G401.6 (cell line): ENCODE measurements at regions not wholly inside any gene's neighbourhood (a gene's known extent, or its start where the extent isn't known, plus 50 kb on each side); places are given as distances from the start of the nearest gene placed in this dataset.
"Not testable (repeated sequence)": the region's sequence is repeated elsewhere in the genome, so short reads cannot be mapped to it uniquely, and the experiment has no call there.

Experiments
- FAIRE-seq: peaks from 2 replicates; lab custom pipeline; 2012; peaks lifted over from hg19 to GRCh38; lab: Jason Lieb, UNC

DNA sequence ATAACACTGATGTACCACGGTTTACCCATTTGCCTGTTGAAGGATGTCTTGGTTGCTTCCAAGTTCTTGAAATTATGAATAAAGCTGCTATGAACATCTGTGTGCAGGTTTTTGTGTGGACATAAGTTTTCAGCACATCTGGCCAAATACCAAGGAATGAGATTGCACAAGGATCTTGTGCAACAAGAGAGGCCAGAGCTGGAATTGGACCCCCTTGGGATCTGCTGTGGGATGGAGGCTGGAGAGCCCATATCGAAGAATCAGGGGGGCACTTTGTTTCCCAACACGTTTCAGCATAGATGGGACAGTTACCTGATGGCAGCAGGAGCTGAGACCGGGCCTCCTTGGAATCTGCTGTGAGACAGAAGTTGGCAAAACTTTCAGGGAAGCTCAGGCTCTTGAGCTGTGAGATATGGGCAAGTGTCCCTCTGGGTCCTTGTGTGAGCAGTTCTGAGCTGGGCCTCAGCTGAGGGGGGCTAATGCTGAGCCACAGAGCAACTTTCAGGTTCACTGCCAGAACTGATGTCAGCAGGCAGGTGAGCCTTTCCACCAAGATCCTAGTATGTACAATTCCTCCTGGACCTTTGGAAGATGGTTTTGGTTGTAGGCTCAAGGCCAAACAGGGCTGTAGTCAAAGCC lies 115.2 kb upstream of the RAB18 start:
- no peak for FAIRE-seq

DNA sequence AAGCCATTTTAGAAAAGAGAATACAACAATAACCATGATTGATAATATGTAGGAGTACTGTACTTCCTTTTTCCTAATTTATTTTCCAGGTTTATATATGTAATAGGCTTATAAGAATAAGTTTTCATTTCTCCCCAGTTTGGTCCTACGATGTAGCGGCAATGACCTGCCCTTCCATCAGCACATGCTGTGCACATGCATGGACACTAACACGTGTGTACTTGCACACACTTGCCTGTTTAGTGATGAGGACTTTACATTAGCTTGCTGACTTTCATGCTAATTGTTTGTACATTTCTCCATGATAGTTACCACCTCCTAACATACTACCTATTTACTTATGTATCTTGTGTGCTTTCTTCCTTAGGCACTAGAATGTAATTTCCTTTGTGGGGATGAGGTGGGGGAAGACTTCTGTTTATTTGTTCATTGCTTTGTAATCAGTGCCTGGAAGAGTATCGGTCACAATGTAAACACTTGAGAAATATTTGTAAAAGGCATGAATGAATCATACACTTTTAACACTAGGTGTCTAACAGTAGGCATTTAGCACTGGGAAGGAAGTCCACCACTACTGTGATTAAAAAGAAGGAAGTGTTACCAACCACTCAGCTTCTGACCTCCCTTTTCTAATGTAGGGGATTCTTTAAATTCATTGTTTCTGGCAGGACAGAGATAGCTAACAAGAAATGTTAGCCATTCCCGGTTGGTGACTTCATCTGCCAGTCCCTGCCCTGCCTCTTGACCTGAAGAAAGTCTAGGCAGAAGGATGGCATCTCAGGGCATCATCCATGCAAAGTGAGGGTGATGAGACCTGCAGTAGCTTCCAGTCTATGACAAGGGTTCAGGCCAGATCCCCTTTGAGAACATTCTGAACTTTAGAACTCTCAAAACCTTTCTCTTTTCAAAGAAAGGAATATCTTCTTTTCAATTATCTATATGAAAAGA lies 120.2 kb upstream of the RAB18 start:
- no peak for FAIRE-seq

DNA sequence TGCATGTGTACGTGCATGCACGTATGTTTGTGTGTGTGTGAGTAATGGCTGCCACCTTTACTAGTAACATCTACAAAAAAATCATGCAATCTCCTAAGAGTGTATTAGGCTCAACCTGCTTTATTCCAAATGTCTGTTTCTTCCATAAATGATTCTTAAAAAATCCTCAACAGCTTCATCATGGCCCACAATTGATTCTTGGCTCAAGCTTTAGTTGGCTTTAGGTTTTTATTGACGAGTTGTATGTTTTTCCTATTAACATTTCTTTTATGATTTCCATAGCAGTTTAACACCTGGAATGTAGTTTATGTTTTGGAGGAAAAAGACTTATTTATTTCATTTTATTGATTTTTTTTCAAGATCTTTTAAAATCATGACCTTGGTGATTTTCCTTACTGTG lies 121.9 kb upstream of the RAB18 start:
- no peak for FAIRE-seq

DNA sequence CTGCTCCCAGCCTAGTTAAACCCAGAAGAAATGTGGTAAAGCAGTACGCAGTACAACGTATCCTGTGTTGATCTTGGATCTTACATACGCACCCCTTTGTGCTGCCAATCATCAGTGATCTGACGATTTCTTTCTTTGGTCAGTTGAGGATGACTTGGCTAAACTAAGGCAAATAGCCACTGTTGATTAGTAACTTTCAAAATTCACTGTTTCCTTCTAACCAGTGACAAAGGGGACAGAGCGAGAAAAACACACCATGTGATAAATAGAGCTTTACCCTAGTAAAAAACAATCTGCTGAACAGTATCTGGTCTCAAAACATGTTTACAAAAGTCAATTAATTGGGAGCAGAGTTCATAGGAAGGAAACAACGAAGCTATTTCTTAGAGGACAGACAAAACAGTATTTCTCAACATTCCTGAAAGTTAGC lies 123.2 kb upstream of the RAB18 start:
- no peak for FAIRE-seq

DNA sequence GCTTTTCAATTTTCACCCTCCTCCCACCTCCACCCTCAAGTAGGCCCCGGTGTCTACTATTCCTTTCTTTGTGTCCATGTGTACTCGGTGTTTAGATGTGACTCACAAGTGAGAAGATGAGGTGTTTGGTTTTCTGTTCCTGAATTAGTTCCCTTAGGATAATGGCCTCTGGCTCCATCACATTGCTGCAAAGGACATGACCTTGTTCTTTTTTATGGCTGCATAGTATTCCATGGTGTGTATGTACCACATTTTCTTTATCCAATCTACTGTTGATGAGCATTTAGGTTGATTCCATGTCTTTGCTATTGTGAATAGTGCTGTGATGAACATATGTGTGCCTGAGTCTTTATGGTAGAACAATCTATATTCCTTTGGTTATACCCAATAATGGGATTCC lies 125.1 kb upstream of the RAB18 start:
- not testable (repeated sequence) for FAIRE-seq

DNA sequence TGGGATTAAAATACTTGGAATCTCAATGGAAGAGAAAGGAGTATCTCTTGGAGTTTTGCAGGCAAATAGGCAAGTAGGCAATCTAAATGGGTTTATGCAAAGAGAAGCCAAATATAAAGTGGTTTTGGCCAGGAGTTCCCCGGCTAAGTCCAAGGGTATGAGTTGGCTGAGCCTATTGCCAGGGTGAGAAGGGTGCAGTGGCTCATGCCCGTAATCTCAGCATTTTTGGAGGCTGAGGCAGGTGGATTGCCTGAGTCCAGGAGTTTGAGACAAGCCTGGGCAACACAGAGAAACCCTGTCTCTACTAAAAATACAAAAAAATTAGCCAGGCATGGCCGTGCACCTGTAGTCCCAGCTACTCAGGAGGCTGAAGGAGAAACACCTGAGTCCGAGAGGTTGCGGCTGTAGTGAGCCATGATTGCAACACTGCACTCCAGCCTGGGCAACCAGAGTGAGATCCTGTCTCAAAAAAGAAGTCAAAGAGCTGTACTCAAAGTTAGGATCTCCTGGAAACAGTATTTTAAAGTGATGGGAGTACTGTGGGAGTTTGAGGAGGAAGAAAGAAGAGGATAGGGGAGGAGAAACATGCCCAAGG lies 130.4 kb upstream of the RAB18 start:
- FAIRE-seq, result no peak

DNA sequence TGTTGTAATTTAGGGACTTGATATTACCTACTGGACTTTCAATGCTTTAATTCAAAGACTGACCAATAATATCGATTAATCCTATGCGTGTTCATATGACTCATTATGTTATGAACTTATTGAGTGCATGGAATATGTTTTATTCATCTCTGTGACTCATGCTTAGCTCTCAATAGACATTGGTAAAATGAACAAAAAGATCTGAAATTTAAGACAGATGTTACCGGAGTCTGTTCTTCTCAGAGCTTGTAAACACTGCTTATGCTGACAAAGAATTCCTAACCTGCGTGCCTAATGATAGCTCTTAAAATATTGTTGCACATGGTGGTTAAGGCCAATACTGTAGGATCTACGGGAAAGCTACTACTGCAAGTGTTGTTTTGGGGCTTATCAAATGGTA lies 131.5 kb upstream of the ACBD5 start:
- no peak for FAIRE-seq

DNA sequence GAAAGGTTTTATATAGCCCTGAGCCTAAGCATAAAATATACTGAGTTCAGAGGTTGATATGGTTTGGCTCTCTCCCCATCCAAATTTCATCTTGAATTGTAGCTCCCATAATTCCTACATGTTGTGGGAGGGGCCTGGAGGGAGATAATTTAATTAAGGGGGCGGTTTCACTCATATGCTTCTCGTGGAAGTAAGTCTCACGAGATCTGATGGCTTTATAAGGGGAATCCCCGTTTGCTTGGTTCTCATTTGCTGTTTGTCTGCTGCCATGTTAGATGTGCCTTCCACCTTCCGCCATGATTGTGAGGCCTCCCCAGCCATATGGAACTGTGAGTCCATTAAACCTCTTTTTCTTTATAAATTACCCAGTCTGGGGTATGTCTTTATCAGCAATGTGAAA lies 130.8 kb upstream of the ACBD5 start:
- not testable (repeated sequence) for FAIRE-seq

DNA sequence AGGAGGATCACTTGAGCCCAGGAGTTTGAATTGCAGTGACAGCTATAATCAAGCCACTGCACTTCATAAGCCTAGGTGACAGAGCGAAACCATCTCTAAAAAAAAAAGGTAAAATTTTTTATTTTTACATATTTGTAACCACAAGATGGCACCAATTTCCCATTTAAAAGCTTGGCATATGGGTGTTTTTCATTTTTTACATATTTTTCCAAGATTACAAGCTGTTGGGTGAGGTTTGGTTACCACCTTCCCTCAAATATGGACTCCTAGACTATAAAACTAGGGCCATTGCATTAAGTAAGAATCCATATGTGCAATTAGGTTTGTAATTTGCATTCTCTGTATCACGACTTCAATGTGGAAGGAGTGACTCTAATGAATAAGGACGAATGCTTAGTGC lies 129.3 kb upstream of the ACBD5 start:
- peak; percentile 11 for FAIRE-seq

DNA sequence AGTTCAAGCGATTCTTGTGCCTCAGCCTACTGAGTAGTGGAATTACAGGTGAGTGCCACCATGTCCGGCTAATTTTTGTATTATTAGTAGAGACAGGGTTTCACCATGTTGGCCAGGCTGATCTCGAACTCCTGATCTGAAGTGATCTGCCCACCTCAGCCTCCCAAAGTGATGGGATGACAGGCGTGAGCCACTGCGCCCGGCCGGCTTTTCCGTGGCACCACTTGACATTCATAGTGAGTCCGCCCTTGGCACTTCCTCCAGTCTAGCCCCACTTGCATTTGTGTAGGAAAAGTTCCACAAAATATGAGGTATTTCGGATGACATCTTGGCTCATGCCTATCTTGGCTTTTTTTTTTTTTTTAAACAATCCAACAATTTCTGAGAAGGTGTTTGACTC lies 128.1 kb upstream of the ACBD5 start:
- no peak for FAIRE-seq

DNA sequence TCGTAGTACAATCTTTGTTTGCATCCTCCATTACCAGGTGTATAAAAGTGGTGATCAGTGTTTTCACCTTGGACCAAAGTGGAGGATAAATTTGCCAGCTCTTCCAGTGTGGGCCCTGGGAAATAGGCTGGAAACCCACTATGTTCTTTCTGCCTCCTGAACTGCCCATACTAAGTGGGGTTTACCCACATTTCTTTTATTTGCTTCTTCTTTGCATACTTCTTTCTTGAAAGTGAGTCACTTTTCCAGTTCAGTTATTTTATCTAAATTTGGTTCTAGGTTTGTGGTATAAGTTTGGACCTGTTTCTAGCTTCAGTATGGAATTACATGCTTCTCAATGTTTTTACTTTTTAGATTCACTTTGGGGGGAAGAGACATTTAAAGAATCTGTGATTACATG lies 126.2 kb upstream of the ACBD5 start:
- FAIRE-seq, result no peak

DNA sequence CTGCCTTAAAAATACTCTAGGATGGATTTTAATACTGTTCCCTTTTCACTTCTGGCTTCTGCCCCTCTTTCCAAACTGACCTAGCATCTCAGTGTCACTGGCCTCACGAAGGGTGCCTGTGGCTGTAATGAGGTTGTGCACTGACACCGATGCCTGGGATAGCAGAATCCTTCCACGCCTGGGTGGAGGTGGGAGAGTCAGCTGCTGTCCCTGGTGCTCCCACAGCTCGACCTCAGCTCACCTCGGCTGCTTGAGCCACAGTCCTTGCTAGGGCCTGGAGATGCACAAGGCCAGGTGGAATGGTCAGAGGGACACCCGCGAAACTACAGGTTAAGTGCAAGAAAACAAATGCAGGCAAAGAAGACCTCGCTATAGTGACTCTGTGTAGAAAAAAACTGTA lies 123.4 kb upstream of the ACBD5 start:
- FAIRE-seq, result no peak

DNA sequence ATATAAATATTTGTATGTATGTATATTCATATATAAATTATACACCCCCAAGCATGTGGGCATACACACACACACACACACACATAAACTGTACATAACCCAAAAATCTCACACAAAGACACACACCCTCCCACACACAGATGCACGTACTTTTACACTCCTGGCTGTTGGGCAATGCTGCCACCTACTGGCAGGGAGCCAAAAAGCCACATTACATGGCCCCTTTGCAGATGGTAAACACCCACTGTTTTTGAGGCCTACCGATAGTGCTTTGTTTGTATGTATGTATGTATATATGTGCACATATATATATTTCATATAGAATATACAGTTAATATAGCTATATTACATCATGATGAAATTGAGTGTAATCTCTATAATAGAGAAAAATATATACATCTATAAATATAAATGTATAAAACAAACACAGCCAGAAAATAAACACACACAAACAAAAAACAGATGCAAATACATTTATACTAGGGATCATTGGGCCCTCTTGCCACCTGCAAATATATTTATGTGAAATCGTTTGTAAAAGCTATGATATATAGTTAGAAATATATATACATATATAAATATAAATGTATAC lies 120.1 kb upstream of the ACBD5 start:
- peak; percentile 88 for FAIRE-seq

DNA sequence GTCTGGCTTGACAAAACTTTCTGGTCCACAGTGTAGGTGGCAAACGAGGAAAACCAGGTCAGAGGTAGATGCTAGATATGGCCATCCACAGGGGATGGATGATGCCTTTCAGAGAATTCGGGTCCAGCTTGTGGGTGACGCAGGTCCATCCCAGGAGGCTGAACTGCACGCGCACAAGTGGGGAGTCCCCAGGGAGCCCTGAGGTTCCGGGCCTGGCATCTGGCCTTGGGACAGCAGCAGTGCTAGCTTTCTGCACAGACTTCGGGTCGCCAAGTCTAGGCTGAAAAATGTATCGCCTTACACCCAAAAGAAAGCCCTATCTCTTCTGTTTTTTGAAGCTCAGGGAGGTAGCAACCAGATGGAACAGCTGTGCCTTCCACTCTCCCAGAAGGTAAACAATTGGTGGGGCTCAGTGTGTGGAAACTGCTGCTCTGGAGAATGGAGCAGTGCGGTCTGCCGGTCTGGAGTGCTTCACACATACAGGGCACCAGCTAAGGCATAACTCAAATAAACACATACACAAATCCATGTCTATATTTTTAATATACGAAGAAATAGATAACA lies 119.3 kb upstream of the ACBD5 start:
- no peak for FAIRE-seq

DNA sequence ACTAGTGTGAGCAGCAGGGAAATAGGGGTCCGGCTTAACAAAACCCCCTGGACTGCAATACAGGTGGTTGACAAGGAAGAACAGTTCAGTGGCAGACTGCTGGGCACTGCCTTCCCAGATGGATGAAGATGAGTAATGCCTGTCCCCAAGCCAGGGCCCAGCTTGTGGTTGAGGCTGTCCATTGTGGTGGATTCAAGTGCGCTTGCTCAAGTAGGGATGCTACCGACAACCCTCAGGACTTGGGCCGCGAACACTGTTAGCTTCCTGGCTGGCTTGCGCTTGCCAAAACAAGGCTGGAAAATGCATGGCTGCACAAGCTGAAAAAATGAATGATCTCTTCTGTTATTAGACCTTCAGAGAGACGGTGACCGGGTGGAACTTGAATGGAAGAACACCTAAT lies 116.1 kb upstream of the ACBD5 start:
- FAIRE-seq, result no peak

DNA sequence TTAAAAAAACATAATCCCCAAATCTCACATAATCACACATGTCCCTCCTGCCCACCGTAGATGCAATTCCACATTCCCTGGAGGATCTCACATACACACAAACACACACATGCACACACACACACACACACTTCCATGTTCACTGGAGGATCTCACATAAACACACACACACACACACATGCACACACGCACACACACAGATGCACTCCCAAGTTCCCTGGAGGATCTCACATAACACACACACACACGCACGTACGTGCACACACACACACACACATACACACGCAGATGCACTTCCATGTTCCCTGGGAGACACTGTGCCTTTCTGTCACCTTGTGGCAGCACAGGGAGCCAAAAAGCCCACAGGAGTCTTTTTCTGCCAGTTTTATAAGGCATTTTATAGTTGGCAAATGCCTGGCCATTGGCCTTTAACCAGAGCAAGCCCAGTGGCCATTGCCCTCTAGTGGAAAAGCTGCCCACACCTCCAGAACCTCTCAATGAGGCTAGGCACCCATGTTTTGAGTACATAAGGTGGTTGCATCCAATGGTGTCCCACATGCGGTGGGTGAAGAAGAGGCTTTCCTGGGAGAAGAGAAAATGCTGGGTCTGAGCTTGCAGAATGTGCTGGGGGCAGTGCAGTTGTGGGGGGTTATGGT lies 115.4 kb upstream of the ACBD5 start:
- FAIRE-seq, result no peak

DNA sequence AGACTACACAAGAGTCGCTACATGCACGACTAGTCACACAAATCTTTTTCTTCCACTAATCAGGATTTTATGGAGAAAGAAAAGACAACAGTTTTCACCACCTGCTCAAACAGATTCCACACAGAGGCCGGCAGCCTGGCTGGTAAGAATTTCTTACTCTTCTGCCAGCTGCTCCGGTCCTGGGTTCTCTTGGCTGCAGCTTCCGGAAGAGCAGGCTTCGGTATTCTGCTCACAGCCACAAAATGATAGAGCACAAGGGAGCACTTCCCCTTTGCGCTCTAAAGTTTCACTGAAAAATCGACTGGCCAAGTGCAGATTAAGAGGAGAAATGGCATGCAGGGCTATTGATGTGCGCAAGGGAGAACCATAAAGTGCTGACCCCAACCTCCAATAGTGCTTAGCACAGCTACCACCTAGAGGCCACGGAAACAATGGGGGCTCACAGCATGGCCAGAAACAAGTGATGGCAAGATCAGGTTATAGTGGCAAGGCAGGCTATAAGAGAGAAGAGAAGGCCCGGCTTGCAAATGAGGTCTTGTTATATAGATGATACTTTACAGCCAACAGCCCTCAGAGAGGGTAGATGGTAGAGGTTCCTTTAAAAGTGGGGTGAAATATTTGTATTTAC lies 114.2 kb upstream of the ACBD5 start:
- not testable (repeated sequence) for FAIRE-seq

DNA sequence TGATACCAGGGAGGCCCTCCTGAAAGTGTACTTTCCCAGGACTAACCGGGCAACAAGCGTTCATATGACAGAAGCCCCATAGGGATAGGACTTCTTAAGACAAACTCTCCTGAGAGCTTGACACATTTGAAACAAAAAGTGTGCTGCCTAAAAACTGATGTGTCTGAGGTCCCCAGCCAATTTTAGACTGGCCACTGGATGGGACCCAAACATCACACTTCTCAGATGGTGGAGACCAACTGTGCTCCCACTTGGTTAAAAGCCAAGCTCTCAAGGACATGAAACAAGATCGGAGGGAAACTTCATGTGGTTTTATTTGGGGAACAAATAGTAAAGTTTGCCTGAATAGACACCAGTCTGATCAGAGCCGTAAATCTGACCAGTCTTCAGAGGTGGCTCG lies 113.5 kb upstream of the ACBD5 start:
- not testable (repeated sequence) for FAIRE-seq

DNA sequence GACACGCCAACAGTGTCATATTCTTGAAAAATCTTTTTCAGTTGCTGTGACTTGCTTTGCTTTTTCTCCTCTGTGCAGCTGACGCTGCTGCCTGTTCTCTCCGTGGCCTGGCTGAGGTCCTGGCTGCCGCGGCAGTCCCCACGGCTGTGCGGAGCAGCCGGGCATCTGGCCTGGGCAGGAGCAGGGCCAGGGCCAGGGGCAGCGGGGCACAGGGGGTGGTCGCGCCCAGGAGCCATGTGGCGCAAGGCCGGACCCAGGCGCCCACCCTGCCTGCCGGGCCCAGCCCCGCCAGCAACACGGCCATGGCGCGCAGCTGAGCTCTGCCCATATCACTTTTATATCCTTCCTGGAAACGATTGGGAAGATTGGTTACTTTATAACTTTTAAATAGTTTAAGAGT lies 109.4 kb upstream of the ACBD5 start:
- FAIRE-seq, result no peak

DNA sequence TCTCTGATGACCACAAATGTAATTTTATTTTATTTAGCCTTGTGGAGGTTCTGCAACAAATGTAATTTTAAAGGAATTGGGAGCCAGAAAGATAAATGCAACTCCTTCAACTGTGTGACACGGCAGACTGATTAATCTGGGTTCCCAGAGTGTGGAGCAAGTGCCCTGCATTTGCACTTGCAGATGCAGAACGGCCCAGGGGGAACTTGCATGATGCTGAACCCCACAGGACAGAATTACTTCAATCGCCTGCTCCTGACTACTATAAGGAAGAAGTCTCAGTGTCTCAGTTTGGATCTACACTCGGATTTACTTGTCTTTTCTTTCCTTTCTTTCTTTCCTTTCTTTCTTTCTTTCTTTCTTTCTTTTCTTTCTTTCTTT lies 107.2 kb upstream of the ACBD5 start:
- FAIRE-seq, result not testable (repeated sequence)

DNA sequence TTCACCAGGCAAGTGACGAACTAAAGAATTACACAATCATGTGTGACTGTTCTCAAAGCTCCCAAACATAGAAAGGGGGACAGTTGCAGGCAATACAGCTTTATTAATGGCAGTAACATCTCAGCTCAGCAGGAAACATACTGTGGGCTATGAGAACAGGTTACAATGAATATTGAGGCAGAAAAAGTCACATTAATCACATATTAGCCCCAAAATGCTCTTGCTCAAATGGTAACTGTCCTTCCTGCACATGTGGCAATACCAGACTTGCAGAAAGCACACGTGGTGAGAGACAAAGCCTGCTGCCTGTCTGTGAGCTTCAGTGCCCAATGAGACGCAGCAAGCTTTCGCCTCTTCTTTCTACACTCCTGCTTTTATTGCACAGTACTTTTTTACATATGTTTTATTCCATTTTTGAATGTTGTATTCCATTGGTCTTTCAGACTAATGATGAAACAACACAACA lies 104.9 kb upstream of the ACBD5 start:
- FAIRE-seq, result no peak
